Nephron (organoid): ENCODE measurements at regions not wholly inside any gene's neighbourhood (a gene's known extent, or its start where the extent isn't known, plus 50 kb on each side); places are given as distances from the start of the nearest gene placed in this dataset.

ENCODE experiments used
- H3K27ac Mint-ChIP-seq, 3 experiments: 2 replicates each; pipeline ENCODE4 v1.8.0; 2020; ENCODE audit warnings: mixed read lengths in 3 of 3, mild to moderate bottlenecking in 2 of 3, moderate library complexity in 1 of 3
- H3K27me3 Mint-ChIP-seq: 2 replicates; pipeline ENCODE4 v1.8.0; 2021; ENCODE audit warnings: low read depth, mild to moderate bottlenecking, moderate library complexity, mixed read lengths
- H3K36me3 Mint-ChIP-seq: 2 replicates; pipeline ENCODE4 v1.8.0; 2020; ENCODE audit warnings: low read depth, mixed read lengths
- H3K4me1 Mint-ChIP-seq: 2 replicates; pipeline ENCODE4 v1.8.0; 2020; ENCODE audit warnings: mixed read lengths
- H3K4me3 Mint-ChIP-seq, 3 experiments: 2 replicates each; pipeline ENCODE4 v1.8.0; 2020; ENCODE audit warnings: mild to moderate bottlenecking in 3 of 3, mixed read lengths in 3 of 3, moderate library complexity in 2 of 3
- H3K9me3 Mint-ChIP-seq: 2 replicates; pipeline ENCODE4 v1.8.0; 2020; ENCODE audit warnings: mixed read lengths
- CTCF ChIP-seq, 3 experiments: fragments of 200-600 bp; sonication (generic); IDR thresholded peaks; one replicate each; pipeline ENCODE4 v1.5.0; 2021; ENCODE audit warnings: antibody characterized with exemption in 3 of 3; ENCODE audit not compliant: unreplicated experiment in 3 of 3

- Mint-ChIP-seq H3K27ac (peak overlapping the region; percentile 13 to 87 (median 74)), H3K4me1 (peaks cover 11% of the 10 kb centered on the region), H3K9me3 (no peaks in the 10 kb centered on the region), H3K27me3 (no peaks in the 10 kb centered on the region), H3K4me3 (peak overlapping the region in 1 of 3 experiments; percentile 37), H3K36me3 (no peaks in the 10 kb centered on the region)
- no peak for TF ChIP-seq CTCF (IDR thresholded peaks at IDR 0.05; ENCODE audit: unreplicated experiment in 3 of 3)
These were observed 157.5 kb upstream of the PHYHIPL start for GRCh38 chr10:59018977-59019376.

- no peaks in the 10 kb centered on the region for H3K9me3 Mint-ChIP-seq
- no peaks in the 10 kb centered on the region for H3K36me3 Mint-ChIP-seq
- peak overlapping the region in 2 of 3 experiments; percentile 46 to 76 for H3K4me3 Mint-ChIP-seq
- H3K27me3 Mint-ChIP-seq, result no peaks in the 10 kb centered on the region
- peaks cover 11% of the 10 kb centered on the region for H3K4me1 Mint-ChIP-seq
- no peak for TF ChIP-seq CTCF (IDR thresholded peaks at IDR 0.05; ENCODE audit: unreplicated experiment in 3 of 3)
- peak overlapping the region in 2 of 3 experiments; percentile 74 to 87 for H3K27ac Mint-ChIP-seq
These were observed 156.8 kb upstream of the PHYHIPL start for GRCh38 chr10:59019603-59020002.

GRCh38 chr10:59020502-59020901 is 155.9 kb upstream of the PHYHIPL start:
- H3K27ac Mint-ChIP-seq, result peak overlapping the region in 2 of 3 experiments; percentile 30 to 87
- no peak for TF ChIP-seq CTCF (IDR thresholded peaks at IDR 0.05; ENCODE audit: unreplicated experiment in 3 of 3)
- H3K27me3 Mint-ChIP-seq, result no peaks in the 10 kb centered on the region
- H3K9me3 Mint-ChIP-seq, result no peaks in the 10 kb centered on the region
- peaks cover 11% of the 10 kb centered on the region for H3K4me1 Mint-ChIP-seq
- no peaks in the 10 kb centered on the region for H3K36me3 Mint-ChIP-seq
- no peak overlapping the region for H3K4me3 Mint-ChIP-seq

GRCh38 chr10:59025981-59026765 is 150.3 kb upstream of the PHYHIPL start:
- Mint-ChIP-seq H3K9me3 (peaks cover 16% of the 10 kb centered on the region), H3K4me3 (no peak overlapping the region), H3K4me1 (no peaks in the 10 kb centered on the region), H3K36me3 (no peaks in the 10 kb centered on the region), H3K27ac (no peak overlapping the region), H3K27me3 (no peaks in the 10 kb centered on the region)
- TF ChIP-seq CTCF (IDR thresholded peaks at IDR 0.05; ENCODE audit: unreplicated experiment in 3 of 3), result no peak

- Mint-ChIP-seq H3K27ac (no peak overlapping the region), H3K9me3 (peaks cover 16% of the 10 kb centered on the region), H3K4me3 (no peak overlapping the region)
These were observed 148.3 kb upstream of the PHYHIPL start for GRCh38 chr10:59027975-59028655.

More at GRCh38 chr10:59027975-59028655, 148.3 kb upstream of the PHYHIPL start:
- H3K27me3 Mint-ChIP-seq, result no peaks in the 10 kb centered on the region
- no peak for TF ChIP-seq CTCF (IDR thresholded peaks at IDR 0.05; ENCODE audit: unreplicated experiment in 3 of 3)
- H3K36me3 Mint-ChIP-seq, result no peaks in the 10 kb centered on the region
- H3K4me1 Mint-ChIP-seq, result peaks cover 5% of the 10 kb centered on the region
